ENCODE measurements at regions not wholly inside any gene's neighbourhood (a gene's known extent, or its start where the extent isn't known, plus 50 kb on each side); places are given as distances from the start of the nearest gene placed in this dataset.

GRCh38 chr11:57071829-57072228, 83.1 kb downstream of the OR5AK2 start:
- H3K4me3 ChIP-seq (ENCODE audit: low read length): no peak overlapping the region
- no peak for TF ChIP-seq CTCF (conservative IDR thresholded peaks at IDR 0.05; ENCODE audit: low read depth, low read length)
- DNase-seq (ENCODE audit: low read depth): no peak

GRCh38 chr11:57072640-57073039, 83.9 kb downstream of the OR5AK2 start:
- H3K4me3 ChIP-seq (ENCODE audit: low read length): no peak overlapping the region
- no peak for TF ChIP-seq CTCF (conservative IDR thresholded peaks at IDR 0.05; ENCODE audit: low read depth, low read length)
- peak; percentile 93 for DNase-seq (ENCODE audit: low read depth)

GRCh38 chr11:57073128-57073527, 84.4 kb downstream of the OR5AK2 start:
- H3K4me3 ChIP-seq (ENCODE audit: low read length): no peak overlapping the region
- no peak for DNase-seq (ENCODE audit: low read depth)
- no peak for TF ChIP-seq CTCF (conservative IDR thresholded peaks at IDR 0.05; ENCODE audit: low read depth, low read length)

GRCh38 chr11:57081356-57081755, 92.6 kb downstream of the OR5AK2 start:
- TF ChIP-seq CTCF (conservative IDR thresholded peaks at IDR 0.05; ENCODE audit: low read depth, low read length): no peak
- DNase-seq (ENCODE audit: low read depth): no peak
- no peak overlapping the region for H3K4me3 ChIP-seq (ENCODE audit: low read length)

GRCh38 chr11:57082125-57082524, 93.4 kb downstream of the OR5AK2 start:
- no peak for TF ChIP-seq CTCF (conservative IDR thresholded peaks at IDR 0.05; ENCODE audit: low read depth, low read length)
- H3K4me3 ChIP-seq (ENCODE audit: low read length): no peak overlapping the region
- DNase-seq (ENCODE audit: low read depth): no peak

GRCh38 chr11:57083641-57084385, 95.1 kb downstream of the OR5AK2 start:
- no peak overlapping the region for H3K4me3 ChIP-seq (ENCODE audit: low read length)
- no peak for DNase-seq (ENCODE audit: low read depth)
- TF ChIP-seq CTCF (conservative IDR thresholded peaks at IDR 0.05; ENCODE audit: low read depth, low read length): no peak

- no peak for DNase-seq (ENCODE audit: low read depth)
- peak; percentile 5 for TF ChIP-seq CTCF (conservative IDR thresholded peaks at IDR 0.05; ENCODE audit: low read depth, low read length)
- no peak overlapping the region for H3K4me3 ChIP-seq (ENCODE audit: low read length)
These were observed 96.1 kb upstream of the LRRC55 start for GRCh38 chr11:57085611-57086010.

All from retinal pigment epithelial cell (primary cell).